K562 (cell line): ENCODE measurements at regions not wholly inside any gene's neighbourhood (a gene's known extent, or its start where the extent isn't known, plus 50 kb on each side); places are given as distances from the start of the nearest gene placed in this dataset.

Source experiments
- EP400 ChIP-seq: fragments of 450-650 bp; IDR thresholded peaks from 2 replicates; pipeline ENCODE4 v1.6.1; 2017; ENCODE audit warnings: antibody characterized with exemption, mild to moderate bottlenecking, moderate library complexity
- HBP1 ChIP-seq: fragments of 450-650 bp; formaldehyde crosslinking; IDR thresholded peaks from 2 replicates; pipeline ENCODE4 v1.4.0; 2022; ENCODE audit warnings: missing genetic modification characterization
- TAF7 ChIP-seq: fragments of 450-650 bp; IDR thresholded peaks from 2 replicates; pipeline ENCODE4 v1.6.1; 2016; ENCODE audit warnings: missing genetic modification characterization, missing compliant biosample characterization

- no peak for TF ChIP-seq EP400
- no peak for TF ChIP-seq TAF7 (tag)
- TF ChIP-seq HBP1 (CRISPR knock-in tag) = no peak
Measured at GRCh38 chr1:229209816-229210215, 61.1 kb upstream of the RAB4A start.
